ENCODE measurements at regions not wholly inside any gene's neighbourhood (a gene's known extent, or its start where the extent isn't known, plus 50 kb on each side); places are given as distances from the start of the nearest gene placed in this dataset.
"Not testable (repeated sequence)": the region's sequence is repeated elsewhere in the genome, so short reads cannot be mapped to it uniquely, and the experiment has no call there.

GRCh38 chrX:1059576-1060561, 152.6 kb downstream of the CRLF2 start:
- no peak for DNase-seq (ENCODE audit: low spot score)

- not testable (repeated sequence) for DNase-seq (ENCODE audit: low spot score)
These were observed 158.8 kb downstream of the CRLF2 start for GRCh38 chrX:1053600-1053999.

DNA sequence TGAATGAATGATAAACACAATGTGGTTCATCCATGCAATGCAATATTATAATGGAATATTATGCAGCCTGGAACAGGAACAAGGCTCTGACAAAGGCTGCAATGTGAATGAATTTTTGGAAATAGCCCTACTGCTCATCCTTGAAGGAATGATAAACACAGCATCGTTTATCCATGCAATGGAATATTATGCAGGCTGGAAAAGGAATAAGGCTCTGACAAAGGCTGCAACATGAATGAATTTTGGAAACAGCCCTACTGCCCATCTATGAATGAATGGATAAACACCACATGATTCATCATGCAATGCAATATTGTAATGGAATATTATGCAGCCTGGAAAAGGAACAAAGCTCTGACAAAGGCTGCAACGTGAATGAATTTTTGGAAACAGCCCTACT, 159.4 kb downstream of the CRLF2 start:
- DNase-seq (ENCODE audit: low spot score), result no peak

GRCh38 chrX:1052021-1052420, 160.4 kb downstream of the CRLF2 start:
- no peak for DNase-seq (ENCODE audit: low spot score)

DNA sequence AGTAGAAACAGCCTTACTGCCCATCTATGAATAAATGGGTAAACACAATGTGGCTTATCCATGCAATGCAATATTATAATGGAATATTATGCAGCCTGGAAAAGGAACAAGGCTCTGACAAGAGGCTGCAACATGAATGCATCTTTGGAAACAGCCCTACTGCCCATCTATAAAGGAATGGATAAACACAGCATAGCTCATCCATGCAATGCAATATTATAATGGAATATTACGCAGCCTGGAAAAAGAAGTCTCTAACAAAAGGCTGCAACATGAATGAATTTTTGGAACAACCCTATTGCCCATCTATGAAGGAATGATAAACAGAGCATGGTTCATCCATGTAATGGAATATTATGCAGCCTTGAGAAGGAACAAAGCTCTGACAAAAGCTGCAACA, 161.0 kb downstream of the CRLF2 start:
- DNase-seq (ENCODE audit: low spot score), result no peak

DNA sequence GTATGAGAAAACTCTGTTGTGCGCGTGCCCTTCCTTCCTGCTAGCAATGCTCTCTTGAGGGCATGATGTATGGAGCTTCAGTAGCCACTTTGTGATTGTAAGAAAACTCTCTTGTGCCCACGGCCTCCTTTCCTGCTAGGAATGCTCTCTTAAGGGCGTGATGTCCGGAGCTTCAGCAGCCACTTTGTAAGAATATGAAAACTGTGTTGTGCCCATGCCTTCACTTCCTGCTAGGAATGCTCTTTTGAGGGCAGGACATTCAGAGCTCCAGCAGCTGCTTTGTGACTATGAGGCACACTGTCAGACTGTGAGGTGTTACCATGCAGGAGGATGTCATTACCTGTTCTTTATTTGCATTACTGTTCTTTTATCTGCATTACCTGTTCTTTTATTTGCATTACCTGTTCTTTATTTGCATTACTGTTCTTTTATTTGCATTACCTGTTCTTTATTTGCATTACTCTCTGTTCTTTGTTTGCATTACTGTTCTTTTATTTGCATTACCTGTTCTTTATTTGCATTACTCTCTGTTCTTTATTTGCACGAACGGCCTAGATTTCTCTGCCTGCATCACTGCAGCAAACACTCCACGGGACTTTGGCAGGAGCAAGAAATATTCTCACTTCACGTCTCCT, 166.7 kb downstream of the CRLF2 start:
- DNase-seq (ENCODE audit: low spot score), result no peak

DNA sequence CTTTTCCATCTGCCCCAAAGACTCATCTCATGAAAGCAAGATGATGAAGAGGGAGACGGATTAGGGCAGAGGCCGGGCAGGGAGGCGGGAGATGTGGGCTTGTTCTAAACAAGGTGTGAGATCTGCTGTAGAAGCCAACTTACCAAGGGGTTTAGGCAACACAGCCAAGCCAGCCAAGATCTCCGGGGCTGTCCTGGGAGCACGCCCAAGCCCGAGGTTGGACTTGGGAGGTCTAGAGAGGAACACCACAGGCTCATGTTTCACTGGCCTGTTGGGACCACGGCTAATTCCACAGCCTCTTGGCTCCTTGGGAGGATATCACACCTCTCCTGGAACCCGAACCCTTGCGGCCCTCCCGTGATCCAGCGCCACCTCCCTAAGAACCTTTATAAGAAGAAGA, 171.4 kb downstream of the CRLF2 start:
- DNase-seq (ENCODE audit: low spot score), result no peak

- DNase-seq (ENCODE audit: low spot score), result not testable (repeated sequence)
These were observed 176.5 kb downstream of the CRLF2 start for GRCh38 chrX:1035931-1036330.

DNA sequence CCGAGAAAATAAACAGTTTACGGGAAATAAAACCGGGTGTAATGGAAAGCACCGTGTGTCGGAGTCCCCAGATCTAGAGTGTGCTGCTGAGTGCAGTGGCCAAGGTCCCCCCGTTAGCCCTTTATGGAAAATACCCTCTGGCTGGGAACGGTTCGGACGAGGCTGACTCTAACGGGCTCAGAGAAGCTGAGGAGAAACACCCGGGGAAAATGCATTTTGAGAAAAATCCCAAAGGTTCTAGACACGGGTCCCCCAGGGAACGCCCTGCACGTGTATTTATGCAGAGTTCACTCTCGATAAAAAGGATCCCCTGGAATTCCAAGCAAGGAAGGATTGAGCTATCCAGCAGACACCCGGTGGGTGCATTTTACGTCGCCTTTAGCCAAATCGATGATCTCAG, 177.2 kb downstream of the CRLF2 start:
- DNase-seq (ENCODE audit: low spot score), result no peak

DNA sequence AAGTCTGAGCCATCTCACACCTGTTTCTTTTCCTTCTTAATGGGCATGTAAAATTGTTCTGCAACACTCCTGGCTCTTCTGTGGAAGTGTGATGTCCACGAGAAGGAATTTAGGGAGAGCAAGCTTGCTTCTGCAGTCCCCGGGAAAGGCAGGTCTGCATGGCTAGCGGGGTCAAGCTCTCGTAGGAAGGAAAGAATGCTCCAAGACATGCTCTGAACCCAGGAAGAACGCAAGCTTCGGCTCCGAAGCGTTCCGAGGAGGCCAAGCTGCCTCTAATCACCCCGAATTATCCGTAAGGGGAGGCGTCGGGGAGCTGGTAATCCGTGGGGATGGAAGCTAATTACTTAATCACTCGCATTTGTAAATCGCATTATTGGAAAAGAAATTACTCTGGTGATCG, 177.7 kb downstream of the CRLF2 start:
- DNase-seq (ENCODE audit: low spot score), result no peak

- no peak for DNase-seq (ENCODE audit: low spot score)
These were observed 180.7 kb downstream of the CRLF2 start for GRCh38 chrX:1031521-1032430.

DNA sequence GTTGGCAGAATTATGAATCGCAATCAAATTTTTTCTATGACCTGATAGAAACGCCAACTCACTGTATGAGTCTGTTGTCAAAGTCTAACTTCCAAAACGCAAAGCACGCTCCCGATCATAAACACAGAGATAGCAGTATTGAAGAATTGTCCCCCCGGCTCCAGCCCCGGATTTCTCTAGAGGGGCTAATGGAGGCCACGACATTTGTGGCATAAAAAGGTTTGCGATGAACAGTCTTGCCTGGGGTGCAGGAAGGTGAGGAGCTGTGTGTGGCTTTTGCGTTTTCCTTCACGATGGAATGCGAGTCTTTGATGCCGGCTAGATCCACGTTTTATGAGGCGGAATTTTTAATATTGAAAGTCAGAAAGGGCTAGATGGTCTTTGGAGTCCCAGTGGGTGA, 183.0 kb downstream of the CRLF2 start:
- no peak for DNase-seq (ENCODE audit: low spot score)

DNA sequence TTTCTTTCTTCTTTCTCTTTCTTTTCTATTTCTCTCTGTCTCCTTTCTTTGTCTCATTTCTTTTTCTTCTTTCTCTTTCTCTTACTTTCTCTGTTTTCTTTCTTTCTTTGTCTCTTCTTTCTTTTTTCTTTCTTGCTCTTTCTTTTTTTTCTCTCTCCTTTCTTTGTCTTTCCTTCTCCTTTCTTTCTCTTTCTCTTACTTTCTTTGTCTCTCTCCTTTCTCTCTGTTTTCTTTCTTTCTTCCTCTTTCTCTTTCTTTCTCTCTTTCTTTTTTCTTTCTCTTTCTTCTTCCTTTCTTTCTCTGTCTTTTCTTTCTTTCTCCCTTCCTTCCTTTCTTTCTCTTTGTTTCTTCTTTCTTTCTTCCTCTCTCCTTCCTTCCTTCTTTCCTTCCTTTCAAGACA, 184.8 kb downstream of the CRLF2 start:
- no peak for DNase-seq (ENCODE audit: low spot score)

DNA sequence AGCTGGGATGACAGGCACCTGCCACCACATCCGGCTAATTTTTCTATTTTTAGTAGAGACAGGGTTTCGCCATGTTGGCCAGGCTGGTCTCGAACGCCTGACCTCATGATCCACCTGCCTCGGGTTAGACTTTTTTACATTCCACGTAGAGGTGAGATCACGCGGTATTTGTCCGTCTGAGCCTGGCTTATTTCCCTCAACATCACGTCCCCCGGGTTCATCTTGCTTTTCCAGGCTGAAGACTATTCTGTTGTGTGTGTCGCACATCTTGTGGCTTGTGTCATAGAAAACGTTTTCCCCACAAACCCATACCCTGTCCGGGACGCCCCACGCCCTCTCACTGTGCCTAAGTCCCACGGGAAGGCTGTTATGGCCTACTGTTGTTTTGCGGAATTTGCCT, 185.3 kb downstream of the CRLF2 start:
- no peak for DNase-seq (ENCODE audit: low spot score)

DNA sequence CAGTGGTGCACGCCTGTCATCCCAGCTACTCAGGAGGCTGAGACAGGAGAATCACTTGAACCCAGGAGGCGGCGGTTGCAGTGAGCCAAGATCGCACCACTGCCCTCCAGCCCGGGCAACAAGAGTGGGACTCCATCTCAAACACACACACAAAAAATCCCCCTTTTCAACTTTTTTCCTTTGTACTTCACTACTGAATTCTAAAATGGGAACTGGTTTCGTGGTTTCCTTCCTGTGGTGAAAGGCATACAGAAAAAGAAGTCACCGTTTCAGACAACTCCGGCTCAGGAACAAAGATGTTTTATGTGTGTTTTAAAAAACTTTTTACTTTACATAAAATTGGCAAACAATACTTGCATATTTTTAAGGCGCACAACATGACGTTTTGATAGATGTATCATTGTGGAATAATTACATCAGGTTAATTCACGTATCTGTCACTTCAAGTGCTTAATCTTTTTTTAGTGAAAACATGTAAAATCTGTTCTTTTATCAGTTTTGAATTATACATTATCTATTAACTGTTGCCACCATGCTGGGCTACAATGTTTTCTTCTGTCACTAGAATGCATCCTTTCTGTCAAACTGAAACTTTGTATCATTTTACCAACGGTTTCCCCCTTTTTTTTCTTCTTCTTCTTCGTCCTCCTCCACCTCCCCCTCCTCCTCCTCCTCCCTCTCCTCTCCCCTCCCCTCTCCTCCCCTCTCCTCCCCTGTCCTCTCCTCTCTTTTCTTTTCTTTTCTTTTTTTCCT, 186.0 kb downstream of the CRLF2 start:
- no peak for DNase-seq (ENCODE audit: low spot score)

GRCh38 chrX:1025413-1025812, 187.0 kb downstream of the CRLF2 start:
- DNase-seq (ENCODE audit: low spot score), result no peak

DNA sequence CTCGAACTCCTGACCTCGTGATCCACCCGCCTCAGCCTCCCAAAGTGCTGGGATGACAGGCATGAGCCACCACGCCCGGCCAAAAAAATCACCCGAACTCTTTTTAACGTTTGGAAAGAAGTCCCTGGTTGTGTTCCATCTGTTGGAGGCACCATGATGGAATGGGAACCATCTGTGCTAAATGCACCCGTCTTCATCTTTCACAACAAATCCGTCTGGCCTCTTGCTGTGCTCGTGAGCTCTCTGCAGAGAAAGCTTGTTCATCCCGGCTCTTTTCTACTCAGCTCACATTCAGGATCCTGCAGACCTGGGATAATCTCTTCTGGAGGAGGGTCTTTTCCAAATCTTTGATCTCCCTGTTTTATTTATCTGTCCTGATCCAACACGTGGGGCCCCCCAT, 188.8 kb downstream of the CRLF2 start:
- no peak for DNase-seq (ENCODE audit: low spot score)

DNA sequence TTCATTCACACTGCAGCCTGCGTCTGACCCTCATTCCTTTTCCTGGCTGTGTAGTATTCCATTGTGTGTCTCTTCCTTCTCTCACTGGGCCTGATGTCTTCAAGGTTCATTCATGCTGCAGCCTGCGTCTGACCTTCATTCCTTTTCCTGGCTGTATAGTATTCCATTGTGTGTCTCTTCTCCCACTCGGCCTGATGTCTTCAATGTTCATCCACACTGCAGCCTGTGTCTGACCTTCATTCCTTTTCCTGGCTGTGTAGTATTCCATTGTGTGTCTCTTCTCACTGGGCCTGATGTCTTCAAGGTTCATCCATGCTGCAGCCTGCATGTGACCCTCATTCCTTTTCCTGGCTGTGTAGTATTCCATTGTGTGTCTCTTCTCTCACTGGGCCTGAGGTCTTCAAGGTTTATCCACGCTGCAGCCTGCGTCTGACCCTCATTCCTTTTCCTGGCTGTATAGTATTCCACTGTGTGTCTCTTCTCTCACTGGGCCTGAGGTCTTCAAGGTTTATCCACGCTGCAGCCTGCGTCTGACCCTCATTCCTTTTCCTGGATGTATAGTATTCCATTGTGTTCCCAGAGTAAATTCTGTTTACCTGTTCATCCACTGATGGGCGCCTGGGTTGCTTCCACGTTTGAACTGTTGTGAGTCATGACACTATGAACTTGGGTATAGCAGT, 191.0 kb downstream of the CRLF2 start:
- not testable (repeated sequence) for DNase-seq (ENCODE audit: low spot score)

- no peak for DNase-seq (ENCODE audit: low spot score)
These were observed 191.7 kb downstream of the CRLF2 start for GRCh38 chrX:1020634-1021166.

- DNase-seq (ENCODE audit: low spot score), result not testable (repeated sequence)
These were observed 195.5 kb downstream of the CRLF2 start for GRCh38 chrX:1016926-1017325.

GRCh38 chrX:1016281-1016680, 196.2 kb downstream of the CRLF2 start:
- not testable (repeated sequence) for DNase-seq (ENCODE audit: low spot score)

All from putamen (tissue), 1 donor.